WTC11 (cell line): ENCODE measurements at regions not wholly inside any gene's neighbourhood (a gene's known extent, or its start where the extent isn't known, plus 50 kb on each side); places are given as distances from the start of the nearest gene placed in this dataset.

Experiments
- ATAC-seq: fragments of 200-7000 bp; cut with Tn5 transposase; 2 replicates; pipeline ENCODE4 v1.10.0; 2021; ENCODE audit warnings: mild to moderate bottlenecking, moderate library complexity
- CTCF ChIA-PET: fragments of 300-600 bp; sonication (Branson Sonifier 250); formaldehyde crosslinking; loops from one replicate; lab custom pipeline; 2021; ENCODE audit warnings: antibody characterized with exemption; lab: Charles Lee
- POLR2A ChIA-PET: fragments of 350-600 bp; sonication (Branson Sonifier 250); formaldehyde crosslinking; loops from one replicate; lab custom pipeline; 2021; ENCODE audit warnings: antibody characterized with exemption; lab: Charles Lee
- DNase-seq: peaks from one replicate; pipeline ENCODE4 v3.0.0; 2021; ENCODE audit warnings: low spot score
- H3K27ac Mint-ChIP-seq: 2 replicates; pipeline ENCODE4 v1.8.0; 2021; ENCODE audit warnings: mixed read lengths
- H3K27me3 Mint-ChIP-seq: 2 replicates; pipeline ENCODE4 v1.8.0; 2021; ENCODE audit warnings: low read depth, mild to moderate bottlenecking, moderate library complexity, mixed read lengths
- H3K36me3 Mint-ChIP-seq: 2 replicates; pipeline ENCODE4 v1.8.0; 2021; ENCODE audit warnings: mixed read lengths
- H3K4me1 Mint-ChIP-seq: 2 replicates; pipeline ENCODE4 v1.8.0; 2022; ENCODE audit warnings: mixed read lengths
- H3K4me3 Mint-ChIP-seq: 2 replicates; pipeline ENCODE4 v1.8.0; 2021; ENCODE audit warnings: mild to moderate bottlenecking, moderate library complexity, mixed read lengths
- H3K9me3 Mint-ChIP-seq: 2 replicates; pipeline ENCODE4 v1.8.0; 2021; ENCODE audit warnings: mixed read lengths
- AFF4 ChIP-seq: sonication (generic); formaldehyde crosslinking; IDR thresholded peaks from 2 replicates; pipeline ENCODE4 v1.8.1; 2023; ENCODE audit warnings: mild to moderate bottlenecking, missing genetic modification reagents, borderline replicate concordance
- ESRRA ChIP-seq: sonication (generic); formaldehyde crosslinking; IDR thresholded peaks from 2 replicates; pipeline ENCODE4 v1.8.1; 2022; ENCODE audit warnings: mild to moderate bottlenecking, missing genetic modification reagents, borderline replicate concordance
- ETV6 ChIP-seq: sonication (generic); formaldehyde crosslinking; IDR thresholded peaks from 2 replicates; pipeline ENCODE4 v1.8.1; 2022; ENCODE audit warnings: mild to moderate bottlenecking, missing genetic modification reagents
- FOXJ3 ChIP-seq: sonication (generic); formaldehyde crosslinking; IDR thresholded peaks from 2 replicates; pipeline ENCODE4 v1.9.0; 2021; ENCODE audit warnings: missing genetic modification reagents, mild to moderate bottlenecking, borderline replicate concordance
- FOXK1 ChIP-seq: sonication (generic); formaldehyde crosslinking; IDR thresholded peaks from 2 replicates; pipeline ENCODE4 v1.8.0; 2022; ENCODE audit warnings: mild to moderate bottlenecking, moderate library complexity, missing genetic modification reagents
- HMGXB4 ChIP-seq: sonication (generic); formaldehyde crosslinking; IDR thresholded peaks from 2 replicates; pipeline ENCODE4 v1.8.1; 2023; ENCODE audit warnings: mild to moderate bottlenecking, moderate library complexity, missing genetic modification reagents
- IRF2 ChIP-seq: sonication (generic); formaldehyde crosslinking; IDR thresholded peaks from 2 replicates; pipeline ENCODE4 v1.8.0; 2022; ENCODE audit warnings: low read depth, missing genetic modification reagents, borderline replicate concordance
- NFE2L1 ChIP-seq: sonication (generic); formaldehyde crosslinking; IDR thresholded peaks from 2 replicates; pipeline ENCODE4 v1.8.1; 2023; ENCODE audit warnings: missing genetic modification reagents
- NR1H2 ChIP-seq: sonication (generic); formaldehyde crosslinking; IDR thresholded peaks from 2 replicates; pipeline ENCODE4 v1.9.0; 2021; ENCODE audit warnings: mild to moderate bottlenecking, moderate library complexity, missing genetic modification reagents
- PRRX2 ChIP-seq: fragments of 250-450 bp; sonication (Bioruptor Pico); IDR thresholded peaks from 2 replicates; pipeline ENCODE4 v1.8.0; 2021; ENCODE audit warnings: mild to moderate bottlenecking
- SOX15 ChIP-seq: fragments of 250-450 bp; sonication (Bioruptor Pico); IDR thresholded peaks from 2 replicates; pipeline ENCODE4 v1.9.0; 2021; ENCODE audit warnings: mild to moderate bottlenecking
- TEAD4 ChIP-seq: sonication (generic); formaldehyde crosslinking; IDR thresholded peaks from 2 replicates; pipeline ENCODE4 v1.8.0; 2022; ENCODE audit warnings: mild to moderate bottlenecking, missing genetic modification reagents
- ZNF263 ChIP-seq: sonication (generic); formaldehyde crosslinking; IDR thresholded peaks from 2 replicates; pipeline ENCODE4 v1.8.1; 2022; ENCODE audit warnings: low read depth, mild to moderate bottlenecking, moderate library complexity, missing genetic modification reagents
- ZNF317 ChIP-seq: sonication (generic); formaldehyde crosslinking; IDR thresholded peaks from 2 replicates; pipeline ENCODE4 v1.8.1; 2023; ENCODE audit warnings: low read depth, mild to moderate bottlenecking, moderate library complexity, missing genetic modification reagents, borderline replicate concordance
- ZNF671 ChIP-seq: fragments of 250-450 bp; sonication (Bioruptor Pico); IDR thresholded peaks from 2 replicates; pipeline ENCODE4 v1.8.0; 2021; ENCODE audit warnings: mild to moderate bottlenecking
- TF ChIP-seq, protein P1 (sequence below): sonication (generic); formaldehyde crosslinking; IDR thresholded peaks from 2 replicates; pipeline ENCODE4 v1.8.1; 2023; ENCODE audit warnings: mild to moderate bottlenecking, missing genetic modification reagents, moderate library complexity
- TF ChIP-seq, protein P2 (sequence below): sonication (generic); formaldehyde crosslinking; IDR thresholded peaks from 2 replicates; pipeline ENCODE4 v1.8.0; 2022; ENCODE audit warnings: mild to moderate bottlenecking, missing genetic modification reagents
- TF ChIP-seq, protein P3 (sequence below): sonication (generic); formaldehyde crosslinking; IDR thresholded peaks from 2 replicates; pipeline ENCODE4 v1.8.1; 2023; ENCODE audit warnings: mild to moderate bottlenecking, missing genetic modification reagents
- TF ChIP-seq, protein P4 (sequence below): fragments of 250-450 bp; sonication (Bioruptor Pico); IDR thresholded peaks from 2 replicates; pipeline ENCODE4 v1.9.0; 2021; ENCODE audit warnings: mild to moderate bottlenecking
- TF ChIP-seq, protein P5 (sequence below): sonication (generic); formaldehyde crosslinking; conservative IDR thresholded peaks from 2 replicates; pipeline ENCODE4 v1.8.1; 2022; ENCODE audit warnings: mild to moderate bottlenecking, missing genetic modification reagents

- H3K4me1 Mint-ChIP-seq, result no peaks in the 10 kb centered on the region
- no peaks in the 10 kb centered on the region for H3K9me3 Mint-ChIP-seq
- ChIA-PET CTCF (interaction anchor here (3.2 kb wide), 1 partner anchor 75 kb away, joined by 22 read pairs; no protein-coding TSS in a partner anchor), POLR2A (no interaction called here)
- DNase-seq, result no peak
- H3K36me3 Mint-ChIP-seq, result no peaks in the 10 kb centered on the region
- H3K27me3 Mint-ChIP-seq, result no peaks in the 10 kb centered on the region
- H3K27ac Mint-ChIP-seq, result no peak overlapping the region
- TF ChIP-seq SOX15 (CRISPR knock-in tag), result no peak
- TF ChIP-seq NR1H2, result no peak
- no peak overlapping the region for H3K4me3 Mint-ChIP-seq
- no peak for ATAC-seq
Measured at GRCh38 chr3:124483915-124484470, 246.3 kb upstream of the UMPS start.

DNA sequence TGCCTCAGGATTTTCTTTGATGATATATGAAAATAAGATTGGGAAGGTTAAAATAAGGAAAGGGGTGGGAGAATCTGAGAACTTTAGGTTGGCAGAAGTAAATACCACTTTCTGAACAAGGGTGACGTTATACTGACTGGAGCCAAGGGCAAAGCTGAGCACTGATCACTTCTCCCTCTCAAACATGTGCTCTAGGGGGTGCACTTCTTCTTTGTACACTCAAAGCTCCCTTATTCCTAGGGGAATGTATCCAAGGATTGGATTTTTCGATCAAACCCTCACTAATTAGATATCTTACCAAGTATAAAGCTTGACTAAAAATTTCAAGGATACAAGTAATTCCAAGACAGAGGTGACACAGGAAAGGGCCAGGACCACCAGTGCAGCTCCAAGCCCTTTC lies 243.9 kb upstream of the UMPS start:
- Mint-ChIP-seq H3K27me3 (no peaks in the 10 kb centered on the region), H3K9me3 (no peaks in the 10 kb centered on the region), H3K27ac (no peak overlapping the region), H3K4me3 (no peak overlapping the region), H3K36me3 (no peaks in the 10 kb centered on the region), H3K4me1 (no peaks in the 10 kb centered on the region; the same call in 1 of the 2 replicates)
- no peak for DNase-seq
- CTCF ChIA-PET, result interaction anchor here (0.5 to 3.2 kb wide), 14 partner anchors 15 to 135 kb away, joined by 3 to 22 read pairs (median 4); no protein-coding TSS in a partner anchor
- peak; percentile 77 for ATAC-seq
- no peak for TF ChIP-seq HMGXB4
- TF ChIP-seq ZNF263, result no peak
- TF ChIP-seq PRRX2 (CRISPR knock-in tag), result no peak
- TF ChIP-seq, protein P1, sequence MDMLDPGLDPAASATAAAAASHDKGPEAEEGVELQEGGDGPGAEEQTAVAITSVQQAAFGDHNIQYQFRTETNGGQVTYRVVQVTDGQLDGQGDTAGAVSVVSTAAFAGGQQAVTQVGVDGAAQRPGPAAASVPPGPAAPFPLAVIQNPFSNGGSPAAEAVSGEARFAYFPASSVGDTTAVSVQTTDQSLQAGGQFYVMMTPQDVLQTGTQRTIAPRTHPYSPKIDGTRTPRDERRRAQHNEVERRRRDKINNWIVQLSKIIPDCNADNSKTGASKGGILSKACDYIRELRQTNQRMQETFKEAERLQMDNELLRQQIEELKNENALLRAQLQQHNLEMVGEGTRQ, result no peak
- no peak for TF ChIP-seq FOXK1 (CRISPR knock-in tag)
- TF ChIP-seq NFE2L1 (CRISPR knock-in tag), result no peak
- POLR2A ChIA-PET, result interaction anchor here (1.0 kb wide), 1 partner anchor 15 kb away, joined by 3 read pairs; no protein-coding TSS in a partner anchor

DNA sequence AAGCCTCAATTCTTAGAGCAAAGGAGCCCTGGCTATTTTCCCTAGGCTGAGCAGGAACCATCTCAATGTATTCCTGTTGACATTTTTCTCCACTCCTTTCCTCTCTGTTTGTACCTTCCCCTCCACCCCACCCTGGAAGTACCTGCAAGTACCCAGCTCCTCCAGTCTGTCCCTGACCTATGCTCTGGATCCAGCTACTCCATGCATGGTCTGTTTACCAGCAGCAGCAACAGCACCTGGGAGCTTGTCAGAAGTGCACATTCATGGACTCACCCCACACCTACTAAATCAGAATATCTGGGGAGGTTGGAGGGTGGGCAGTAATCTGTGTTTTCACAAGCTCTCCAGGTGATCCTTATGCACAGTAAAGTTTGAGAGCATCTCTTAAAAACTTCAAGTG lies 240.7 kb upstream of the UMPS start:
- Mint-ChIP-seq H3K27me3 (no peaks in the 10 kb centered on the region), H3K27ac (no peak overlapping the region), H3K4me3 (no peak overlapping the region), H3K36me3 (no peaks in the 10 kb centered on the region), H3K4me1 (peaks cover 12% of the 10 kb centered on the region), H3K9me3 (peaks cover 5% of the 10 kb centered on the region; the same call in 1 of the 2 replicates)
- no peak for DNase-seq
- POLR2A ChIA-PET, result interaction anchor here (0.6 kb wide), 1 partner anchor 462 kb away, joined by 3 read pairs; no protein-coding TSS in a partner anchor
- CTCF ChIA-PET, result no interaction called here
- TF ChIP-seq TEAD4, result no peak
- TF ChIP-seq IRF2 (CRISPR knock-in tag), result no peak
- TF ChIP-seq ZNF263, result no peak
- no peak for ATAC-seq

DNA sequence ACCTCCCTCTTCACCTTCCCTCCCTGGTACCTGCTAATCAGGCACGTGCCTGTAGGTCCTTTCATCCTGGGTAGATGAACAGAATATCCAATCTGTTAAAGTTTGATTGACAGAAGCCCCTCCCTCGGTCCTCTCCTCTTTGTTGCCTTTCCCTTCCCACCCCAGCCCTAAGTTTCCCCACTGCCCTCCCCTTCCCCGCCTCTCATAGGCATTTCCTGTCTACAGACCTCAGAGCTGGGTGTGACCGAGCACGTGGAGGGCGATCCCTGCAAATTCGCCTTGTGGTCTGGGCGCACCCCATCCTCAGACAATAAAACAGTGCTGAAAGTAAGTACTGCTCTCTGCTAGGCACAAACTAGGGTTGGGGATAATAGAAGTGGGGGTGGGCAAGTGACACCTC lies 239.2 kb upstream of the UMPS start:
- H3K27me3 Mint-ChIP-seq, result no peaks in the 10 kb centered on the region
- peaks cover 12% of the 10 kb centered on the region for H3K4me1 Mint-ChIP-seq
- ATAC-seq (no peak), DNase-seq (no peak)
- POLR2A ChIA-PET, result no interaction called here
- H3K27ac Mint-ChIP-seq, result no peak overlapping the region
- H3K4me3 Mint-ChIP-seq, result no peak overlapping the region
- peaks cover 5% of the 10 kb centered on the region; the same call in 1 of the 2 replicates for H3K9me3 Mint-ChIP-seq
- CTCF ChIA-PET, result interaction anchor here (0.8 to 1.9 kb wide), 3 partner anchors 60 to 139 kb away, joined by 3 to 7 read pairs (median 4); no protein-coding TSS in a partner anchor
- no peaks in the 10 kb centered on the region for H3K36me3 Mint-ChIP-seq
- no peak for TF ChIP-seq SOX15 (CRISPR knock-in tag)
- no peak for TF ChIP-seq ZNF317
- no peak for TF ChIP-seq AFF4 (CRISPR knock-in tag)
- TF ChIP-seq, protein P2, sequence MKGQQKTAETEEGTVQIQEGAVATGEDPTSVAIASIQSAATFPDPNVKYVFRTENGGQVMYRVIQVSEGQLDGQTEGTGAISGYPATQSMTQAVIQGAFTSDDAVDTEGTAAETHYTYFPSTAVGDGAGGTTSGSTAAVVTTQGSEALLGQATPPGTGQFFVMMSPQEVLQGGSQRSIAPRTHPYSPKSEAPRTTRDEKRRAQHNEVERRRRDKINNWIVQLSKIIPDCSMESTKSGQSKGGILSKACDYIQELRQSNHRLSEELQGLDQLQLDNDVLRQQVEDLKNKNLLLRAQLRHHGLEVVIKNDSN (CRISPR knock-in tag), result no peak
- TF ChIP-seq ETV6 (CRISPR knock-in tag), result no peak
- no peak for TF ChIP-seq FOXJ3
- TF ChIP-seq ZNF671 (CRISPR knock-in tag), result no peak
- TF ChIP-seq, protein P3, sequence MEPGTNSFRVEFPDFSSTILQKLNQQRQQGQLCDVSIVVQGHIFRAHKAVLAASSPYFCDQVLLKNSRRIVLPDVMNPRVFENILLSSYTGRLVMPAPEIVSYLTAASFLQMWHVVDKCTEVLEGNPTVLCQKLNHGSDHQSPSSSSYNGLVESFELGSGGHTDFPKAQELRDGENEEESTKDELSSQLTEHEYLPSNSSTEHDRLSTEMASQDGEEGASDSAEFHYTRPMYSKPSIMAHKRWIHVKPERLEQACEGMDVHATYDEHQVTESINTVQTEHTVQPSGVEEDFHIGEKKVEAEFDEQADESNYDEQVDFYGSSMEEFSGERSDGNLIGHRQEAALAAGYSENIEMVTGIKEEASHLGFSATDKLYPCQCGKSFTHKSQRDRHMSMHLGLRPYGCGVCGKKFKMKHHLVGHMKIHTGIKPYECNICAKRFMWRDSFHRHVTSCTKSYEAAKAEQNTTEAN (CRISPR knock-in tag), result no peak
- TF ChIP-seq, protein P4, sequence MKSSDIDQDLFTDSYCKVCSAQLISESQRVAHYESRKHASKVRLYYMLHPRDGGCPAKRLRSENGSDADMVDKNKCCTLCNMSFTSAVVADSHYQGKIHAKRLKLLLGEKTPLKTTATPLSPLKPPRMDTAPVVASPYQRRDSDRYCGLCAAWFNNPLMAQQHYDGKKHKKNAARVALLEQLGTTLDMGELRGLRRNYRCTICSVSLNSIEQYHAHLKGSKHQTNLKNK (CRISPR knock-in tag), result no peak
- TF ChIP-seq PRRX2 (CRISPR knock-in tag), result no peak
- TF ChIP-seq ESRRA (CRISPR knock-in tag), result no peak
- TF ChIP-seq, protein P5, sequence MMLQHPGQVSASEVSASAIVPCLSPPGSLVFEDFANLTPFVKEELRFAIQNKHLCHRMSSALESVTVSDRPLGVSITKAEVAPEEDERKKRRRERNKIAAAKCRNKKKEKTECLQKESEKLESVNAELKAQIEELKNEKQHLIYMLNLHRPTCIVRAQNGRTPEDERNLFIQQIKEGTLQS (CRISPR knock-in tag), result no peak
